ENCODE measurements at regions not wholly inside any gene's neighbourhood (a gene's known extent, or its start where the extent isn't known, plus 50 kb on each side); places are given as distances from the start of the nearest gene placed in this dataset.
A peak's percentile ranks its signal among the peaks of the same experiment; 100 is the strongest.

DNA sequence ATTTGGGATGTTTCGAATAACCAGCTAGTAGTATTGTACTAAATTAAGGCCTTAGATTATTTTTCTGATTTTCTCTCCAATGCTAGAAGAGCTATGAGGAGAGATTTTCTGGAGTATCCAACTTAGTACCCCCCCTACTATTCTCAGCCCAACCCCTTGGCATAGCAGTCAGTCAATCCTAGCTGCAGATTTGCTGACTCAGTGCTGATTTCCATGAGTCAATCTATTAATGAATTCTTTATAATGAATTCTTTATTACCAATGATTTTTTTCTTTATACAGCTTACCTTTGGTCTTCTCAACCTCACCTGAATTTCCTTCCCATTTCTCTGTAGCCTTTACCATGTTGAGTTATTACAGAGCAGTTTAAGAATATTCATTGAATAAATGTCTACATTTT lies 192.8 kb upstream of the ETAA1 start:
- no peak overlapping the region for H3K27ac ChIP-seq
- TF ChIP-seq, protein P1, sequence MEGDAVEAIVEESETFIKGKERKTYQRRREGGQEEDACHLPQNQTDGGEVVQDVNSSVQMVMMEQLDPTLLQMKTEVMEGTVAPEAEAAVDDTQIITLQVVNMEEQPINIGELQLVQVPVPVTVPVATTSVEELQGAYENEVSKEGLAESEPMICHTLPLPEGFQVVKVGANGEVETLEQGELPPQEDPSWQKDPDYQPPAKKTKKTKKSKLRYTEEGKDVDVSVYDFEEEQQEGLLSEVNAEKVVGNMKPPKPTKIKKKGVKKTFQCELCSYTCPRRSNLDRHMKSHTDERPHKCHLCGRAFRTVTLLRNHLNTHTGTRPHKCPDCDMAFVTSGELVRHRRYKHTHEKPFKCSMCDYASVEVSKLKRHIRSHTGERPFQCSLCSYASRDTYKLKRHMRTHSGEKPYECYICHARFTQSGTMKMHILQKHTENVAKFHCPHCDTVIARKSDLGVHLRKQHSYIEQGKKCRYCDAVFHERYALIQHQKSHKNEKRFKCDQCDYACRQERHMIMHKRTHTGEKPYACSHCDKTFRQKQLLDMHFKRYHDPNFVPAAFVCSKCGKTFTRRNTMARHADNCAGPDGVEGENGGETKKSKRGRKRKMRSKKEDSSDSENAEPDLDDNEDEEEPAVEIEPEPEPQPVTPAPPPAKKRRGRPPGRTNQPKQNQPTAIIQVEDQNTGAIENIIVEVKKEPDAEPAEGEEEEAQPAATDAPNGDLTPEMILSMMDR (IDR thresholded peaks at IDR 0.05), result no peak
- TF ChIP-seq POLR2A (IDR thresholded peaks at IDR 0.05), result no peak
- no peaks in the 10 kb centered on the region for H3K9me3 ChIP-seq
- H3K4me1 ChIP-seq, result no peaks in the 10 kb centered on the region
- DNase-seq, result no peak
- no peak overlapping the region for H3K4me3 ChIP-seq
- no peaks in the 10 kb centered on the region for H3K27me3 ChIP-seq
- H3K36me3 ChIP-seq, result no peaks in the 10 kb centered on the region

- Histone ChIP-seq H3K27me3 (no peaks in the 10 kb centered on the region), H3K4me3 (no peak overlapping the region), H3K4me1 (no peaks in the 10 kb centered on the region), H3K36me3 (no peaks in the 10 kb centered on the region), H3K27ac (no peak overlapping the region), H3K9me3 (no peaks in the 10 kb centered on the region)
- DNase-seq, result no peak
- TF ChIP-seq, protein P1 (IDR thresholded peaks at IDR 0.05), result no peak
- no peak for TF ChIP-seq POLR2A (IDR thresholded peaks at IDR 0.05)
Measured at GRCh38 chr2:67208887-67209500, 188.1 kb upstream of the ETAA1 start.

DNA sequence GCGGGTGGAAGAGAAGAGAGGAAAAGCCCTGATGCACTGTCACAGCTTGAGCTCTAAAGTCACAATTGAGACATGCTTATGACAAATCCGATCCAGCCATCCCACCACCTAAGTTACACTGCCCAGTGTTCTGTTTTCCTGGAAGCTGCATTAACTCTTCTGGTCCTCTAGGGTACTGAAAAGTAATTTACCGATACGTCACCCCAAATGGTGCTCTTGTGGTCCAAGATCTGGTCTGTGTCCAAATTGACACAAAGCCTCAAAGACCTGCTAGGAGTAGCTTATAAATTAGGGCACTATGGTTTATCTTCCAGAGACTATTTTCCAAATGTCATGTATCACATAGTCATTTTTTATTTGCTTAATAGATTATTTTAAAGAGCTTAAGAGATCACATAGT lies 186.7 kb upstream of the ETAA1 start:
- no peak overlapping the region for H3K27ac ChIP-seq
- H3K4me1 ChIP-seq, result no peaks in the 10 kb centered on the region
- no peaks in the 10 kb centered on the region for H3K27me3 ChIP-seq
- no peak for DNase-seq
- no peak overlapping the region for H3K4me3 ChIP-seq
- TF ChIP-seq POLR2A (IDR thresholded peaks at IDR 0.05), result no peak
- TF ChIP-seq, protein P1 (IDR thresholded peaks at IDR 0.05), result no peak
- H3K9me3 ChIP-seq, result no peaks in the 10 kb centered on the region
- no peaks in the 10 kb centered on the region for H3K36me3 ChIP-seq

- no peak overlapping the region for H3K4me3 ChIP-seq
- no peak overlapping the region for H3K27ac ChIP-seq
- TF ChIP-seq, protein P1 (IDR thresholded peaks at IDR 0.05), result no peak
- TF ChIP-seq POLR2A (IDR thresholded peaks at IDR 0.05), result no peak
- no peak for DNase-seq
- H3K27me3 ChIP-seq, result no peaks in the 10 kb centered on the region
- no peaks in the 10 kb centered on the region for H3K9me3 ChIP-seq
- H3K4me1 ChIP-seq, result peaks cover 0 to 6% (median 0%) of the 10 kb centered on the region in 4 donors
- no peaks in the 10 kb centered on the region for H3K36me3 ChIP-seq
Measured at GRCh38 chr2:67212203-67212602, 184.9 kb upstream of the ETAA1 start.

DNA sequence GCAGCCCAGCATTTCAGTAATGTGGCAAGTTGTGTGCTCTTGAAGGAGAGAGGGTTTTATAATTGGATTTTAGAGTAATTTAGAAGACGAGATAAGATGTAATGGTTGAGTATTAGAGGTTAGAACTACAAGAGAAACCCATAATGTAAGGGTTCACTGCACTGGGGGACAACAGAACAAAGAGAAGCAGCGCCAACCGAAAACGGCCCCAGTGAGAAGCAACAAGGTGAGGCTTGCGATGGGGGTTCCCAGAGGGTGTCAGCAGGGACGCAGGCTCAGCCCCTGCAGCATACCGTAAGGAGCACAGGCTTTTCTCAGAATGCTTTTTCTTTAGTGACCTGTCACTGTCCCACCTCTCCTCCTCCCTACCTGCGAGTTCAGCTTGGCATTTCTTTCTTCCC lies 183.9 kb upstream of the ETAA1 start:
- Histone ChIP-seq H3K4me1 (peaks cover 0 to 6% (median 0%) of the 10 kb centered on the region in 4 donors), H3K36me3 (no peaks in the 10 kb centered on the region), H3K4me3 (no peak overlapping the region), H3K9me3 (no peaks in the 10 kb centered on the region), H3K27me3 (no peaks in the 10 kb centered on the region), H3K27ac (peak overlapping the region in 1 of 4 donors; percentile 29)
- TF ChIP-seq, protein P1 (IDR thresholded peaks at IDR 0.05), result no peak
- TF ChIP-seq POLR2A (IDR thresholded peaks at IDR 0.05), result no peak
- no peak for DNase-seq

Measured in Peyer's patch (tissue), 4 donors.